Effector memory CD4-positive, alpha-beta T cell (primary cell): ENCODE measurements at regions not wholly inside any gene's neighbourhood (a gene's known extent, or its start where the extent isn't known, plus 50 kb on each side); places are given as distances from the start of the nearest gene placed in this dataset.

Source experiments
- DNase-seq, 3 donors: peaks; one replicate each; pipeline ENCODE4 v3.0.0-alpha.2; 2020
- H3K27ac ChIP-seq: 2 replicates; pipeline ENCODE4 v1.7.0; 2013; ENCODE audit warnings: mild to moderate bottlenecking, low read length, moderate library complexity; ENCODE audit not compliant: insufficient read depth, poor library complexity, severe bottlenecking
- H3K27me3 ChIP-seq: replicated peaks from 2 replicates; pipeline ENCODE4 v1.7.0; 2013; ENCODE audit warnings: mild to moderate bottlenecking, low read length; ENCODE audit not compliant: insufficient read depth, control insufficient read depth, poor library complexity, severe bottlenecking
- H3K36me3 ChIP-seq: 2 replicates; pipeline ENCODE4 v1.7.0; 2013; ENCODE audit warnings: mild to moderate bottlenecking, low read length, moderate library complexity; ENCODE audit not compliant: control insufficient read depth, insufficient read depth
- H3K4me1 ChIP-seq: 2 replicates; pipeline ENCODE4 v1.7.0; 2013; ENCODE audit warnings: low read length, mild to moderate bottlenecking; ENCODE audit not compliant: control insufficient read depth, insufficient read depth, poor library complexity, severe bottlenecking
- H3K4me3 ChIP-seq: 2 replicates; pipeline ENCODE4 v1.7.0; 2013; ENCODE audit warnings: low read length, low read depth, mild to moderate bottlenecking; ENCODE audit not compliant: insufficient read depth, poor library complexity, severe bottlenecking
- H3K9me3 ChIP-seq: 2 replicates; pipeline ENCODE4 v1.7.0; 2013; ENCODE audit warnings: mild to moderate bottlenecking, low read length, moderate library complexity; ENCODE audit not compliant: control insufficient read depth

GRCh38 chr9:90552317-90552716 is 90.3 kb downstream of the DIRAS2 start:
- no peak overlapping the region for H3K27ac ChIP-seq
- no peak for DNase-seq
- H3K36me3 ChIP-seq, result no peaks in the 10 kb centered on the region
- no peaks in the 10 kb centered on the region for H3K27me3 ChIP-seq
- H3K4me3 ChIP-seq, result no peak overlapping the region
- H3K4me1 ChIP-seq, result no peaks in the 10 kb centered on the region
- H3K9me3 ChIP-seq, result no peaks in the 10 kb centered on the region

GRCh38 chr9:90555351-90556057 is 87.1 kb downstream of the DIRAS2 start:
- no peaks in the 10 kb centered on the region for H3K36me3 ChIP-seq
- H3K4me1 ChIP-seq, result no peaks in the 10 kb centered on the region
- no peaks in the 10 kb centered on the region for H3K9me3 ChIP-seq
- DNase-seq, result no peak
- no peak overlapping the region for H3K4me3 ChIP-seq
- no peak overlapping the region for H3K27ac ChIP-seq
- no peaks in the 10 kb centered on the region for H3K27me3 ChIP-seq

GRCh38 chr9:90556897-90557675 is 85.5 kb downstream of the DIRAS2 start:
- DNase-seq, result no peak

GRCh38 chr9:90559075-90560073 is 83.2 kb downstream of the DIRAS2 start:
- Histone ChIP-seq H3K9me3 (no peaks in the 10 kb centered on the region), H3K36me3 (no peaks in the 10 kb centered on the region), H3K27ac (no peak overlapping the region), H3K27me3 (no peaks in the 10 kb centered on the region), H3K4me3 (no peak overlapping the region), H3K4me1 (no peaks in the 10 kb centered on the region)
- DNase-seq, result no peak

More at GRCh38 chr9:90556897-90557675, 85.5 kb downstream of the DIRAS2 start:
- Histone ChIP-seq H3K36me3 (no peaks in the 10 kb centered on the region), H3K9me3 (no peaks in the 10 kb centered on the region), H3K27me3 (no peaks in the 10 kb centered on the region), H3K27ac (no peak overlapping the region), H3K4me3 (no peak overlapping the region), H3K4me1 (no peaks in the 10 kb centered on the region)
